Sigmoid colon (tissue), 6 donors: ENCODE measurements at regions not wholly inside any gene's neighbourhood (a gene's known extent, or its start where the extent isn't known, plus 50 kb on each side); places are given as distances from the start of the nearest gene placed in this dataset.

Experiments used
- DNase-seq: peaks from one replicate; pipeline ENCODE4 v3.0.0-alpha.2; 2019
- H3K27ac ChIP-seq, 4 donors: fragments of 200-600 bp; sonication (generic); one replicate each; pipeline ENCODE4 v1.5.1; 2016 to 2019; ENCODE audit warnings: mild to moderate bottlenecking in 1 of 4
- H3K27me3 ChIP-seq, 3 donors: fragments of 200-600 bp; sonication (generic); one replicate each; pipeline ENCODE4 v1.5.1; 2019; ENCODE audit warnings: mild to moderate bottlenecking in 1 of 3
- H3K36me3 ChIP-seq, 4 donors: fragments of 200-600 bp; sonication (generic); one replicate each; pipeline ENCODE4 v1.5.1; 2016 to 2019
- H3K4me1 ChIP-seq, 4 donors: fragments of 200-600 bp; sonication (generic); one replicate each; pipeline ENCODE4 v1.5.1; 2017 to 2019
- H3K4me3 ChIP-seq, 4 donors: fragments of 200-600 bp; sonication (generic); one replicate each; pipeline ENCODE4 v1.5.1; 2017 to 2019; ENCODE audit warnings: mild to moderate bottlenecking in 2 of 4, moderate library complexity in 1 of 4
- H3K9me3 ChIP-seq, 4 donors: fragments of 200-600 bp in 3 of 4; sonication (generic) in 3 of 4; one replicate each; pipeline versions ENCODE4 v1.5.1 to v1.6.1; 2013 to 2019
- CTCF ChIP-seq, 4 experiments: fragments of 450-650 bp in 3 of 4; fragments of 200-600 bp in 1 of 4; IDR thresholded peaks; one replicate each; pipeline ENCODE4 v1.5.1; 2016 to 2019; ENCODE audit warnings: antibody characterized with exemption in 4 of 4, mild to moderate bottlenecking in 3 of 4, moderate library complexity in 2 of 4
- EP300 ChIP-seq, 4 donors: sonication (generic); formaldehyde crosslinking; IDR thresholded peaks; one replicate each; pipeline ENCODE4 v1.6.1; 2017; ENCODE audit warnings: antibody characterized with exemption in 4 of 4
- POLR2A ChIP-seq, 2 donors: fragments of 450-650 bp; IDR thresholded peaks; one replicate each; pipeline ENCODE4 v1.6.1; 2016; ENCODE audit warnings: antibody characterized with exemption in 2 of 2, mild to moderate bottlenecking in 2 of 2, moderate library complexity in 2 of 2
- POLR2AphosphoS5 ChIP-seq, 4 donors: sonication (generic); formaldehyde crosslinking; IDR thresholded peaks; one replicate each; pipeline ENCODE4 v1.6.1; 2017; ENCODE audit warnings: antibody characterized with exemption in 4 of 4
- WGBS, 2 donors: extraction: QIAGEN DNeasy Blood & Tissue Kit; methylation state at CpG; one replicate each; pipeline ENCODE4 v1.1.7; 2013; 5-methylcytosine and 5-hydroxymethylcytosine counted together
- intact Hi-C: fragments of 100-400 bp; cut with DNase I; formaldehyde crosslinking; loops from one replicate; pipeline ENCODE4 v1.15.1; 2023
- donor health status: healthy with polysubstance abuse.
- donor health status: healthy.

- 76 to 78% methylated on average over 16 of the region's 16 CpGs for WGBS, 2 donors
- no peaks in the 10 kb centered on the region for H3K36me3 ChIP-seq
- H3K9me3 ChIP-seq, result no peaks in the 10 kb centered on the region
- DNase-seq, result no peak
- H3K4me1 ChIP-seq, result peaks cover 0 to 13% (median 11%) of the 10 kb centered on the region in 4 donors
- no peak overlapping the region for H3K27ac ChIP-seq
- H3K4me3 ChIP-seq, result no peak overlapping the region
- TF ChIP-seq EP300 (IDR thresholded peaks at IDR 0.05) (no peak), POLR2AphosphoS5 (IDR thresholded peaks at IDR 0.05) (no peak), POLR2A (IDR thresholded peaks at IDR 0.05) (no peak), CTCF (IDR thresholded peaks at IDR 0.05) (no peak)
- intact Hi-C loops, result no loop called here
- H3K27me3 ChIP-seq, result no peaks in the 10 kb centered on the region
Observed at GRCh38 chr10:78357141-78358063, 323.7 kb downstream of the RPS24 start.

- Histone ChIP-seq H3K36me3 (no peaks in the 10 kb centered on the region), H3K27ac (no peak overlapping the region), H3K4me3 (no peak overlapping the region), H3K4me1 (peaks cover 0 to 16% (median 11%) of the 10 kb centered on the region in 4 donors), H3K27me3 (no peaks in the 10 kb centered on the region), H3K9me3 (no peaks in the 10 kb centered on the region)
- intact Hi-C loops, result no loop called here
- DNase-seq, result no peak
- 79 to 84% methylated on average over 5 of the region's 5 CpGs for WGBS, 2 donors
- TF ChIP-seq POLR2AphosphoS5 (IDR thresholded peaks at IDR 0.05), result no peak
- no peak for TF ChIP-seq EP300 (IDR thresholded peaks at IDR 0.05)
- no peak for TF ChIP-seq POLR2A (IDR thresholded peaks at IDR 0.05)
- TF ChIP-seq CTCF (IDR thresholded peaks at IDR 0.05), result no peak
Observed at GRCh38 chr10:78358351-78358750, 324.7 kb downstream of the RPS24 start.

DNA sequence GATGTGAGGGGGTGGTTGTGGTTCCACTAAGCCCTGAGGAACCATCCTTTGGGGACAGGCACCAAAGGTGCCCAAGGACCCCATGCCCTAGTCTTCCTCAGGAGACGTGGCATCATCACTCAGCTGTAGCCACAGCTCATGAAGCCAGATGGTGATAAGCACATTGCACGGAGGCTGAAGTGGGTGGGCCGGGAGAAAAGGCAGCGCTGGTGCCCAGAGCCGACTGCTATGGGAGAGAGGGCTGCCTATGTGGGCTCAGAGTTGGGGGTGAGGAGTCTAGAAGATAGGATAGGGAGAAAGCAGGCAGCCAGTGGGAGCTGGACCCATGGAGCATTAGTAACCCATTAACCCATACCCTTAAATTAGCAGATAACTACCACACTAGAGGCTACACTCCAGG is 325.3 kb downstream of the RPS24 start:
- no peak for DNase-seq
- TF ChIP-seq POLR2AphosphoS5 (IDR thresholded peaks at IDR 0.05) (no peak), EP300 (IDR thresholded peaks at IDR 0.05) (no peak), CTCF (IDR thresholded peaks at IDR 0.05) (no peak), POLR2A (IDR thresholded peaks at IDR 0.05) (no peak)
- Histone ChIP-seq H3K4me1 (peaks cover 0 to 16% (median 11%) of the 10 kb centered on the region in 4 donors), H3K4me3 (no peak overlapping the region), H3K27ac (no peak overlapping the region), H3K36me3 (no peaks in the 10 kb centered on the region), H3K27me3 (no peaks in the 10 kb centered on the region), H3K9me3 (no peaks in the 10 kb centered on the region)
- WGBS, 2 donors, result 86 to 90% methylated on average over 5 of the region's 5 CpGs
- intact Hi-C loops, result no loop called here

- Histone ChIP-seq H3K27me3 (no peaks in the 10 kb centered on the region), H3K4me1 (peaks cover 0 to 16% (median 11%) of the 10 kb centered on the region in 4 donors), H3K9me3 (no peaks in the 10 kb centered on the region), H3K27ac (no peak overlapping the region), H3K4me3 (no peak overlapping the region), H3K36me3 (no peaks in the 10 kb centered on the region)
- no peak for DNase-seq
- TF ChIP-seq POLR2A (IDR thresholded peaks at IDR 0.05) (no peak), EP300 (IDR thresholded peaks at IDR 0.05) (no peak), CTCF (IDR thresholded peaks at IDR 0.05) (no peak)
- 53 to 74% methylated on average over 9 of the region's 9 CpGs for WGBS, 2 donors
- intact Hi-C loops, result no loop called here
Observed at GRCh38 chr10:78359640-78360091, 326.0 kb downstream of the RPS24 start.
